Stomach (tissue), 4 donors: ENCODE measurements at regions not wholly inside any gene's neighbourhood (a gene's known extent, or its start where the extent isn't known, plus 50 kb on each side); places are given as distances from the start of the nearest gene placed in this dataset.

ENCODE experiments used
- CTCF ChIP-seq, 7 experiments: fragments of 450-650 bp in 4 of 7; fragments of 200-600 bp in 3 of 7; sonication (generic) in 3 of 7; IDR thresholded peaks; one replicate each; pipeline ENCODE4 v1.5.1; 2016 to 2019; ENCODE audit warnings: antibody characterized with exemption in 7 of 7, control low read depth in 2 of 7, mild to moderate bottlenecking in 1 of 7
- POLR2A ChIP-seq, 4 donors: fragments of 450-650 bp; IDR thresholded peaks; one replicate each; pipeline ENCODE4 v1.6.1; 2016; ENCODE audit warnings: antibody characterized with exemption in 4 of 4, control low read depth in 2 of 4, mild to moderate bottlenecking in 1 of 4, moderate library complexity in 1 of 4

DNA sequence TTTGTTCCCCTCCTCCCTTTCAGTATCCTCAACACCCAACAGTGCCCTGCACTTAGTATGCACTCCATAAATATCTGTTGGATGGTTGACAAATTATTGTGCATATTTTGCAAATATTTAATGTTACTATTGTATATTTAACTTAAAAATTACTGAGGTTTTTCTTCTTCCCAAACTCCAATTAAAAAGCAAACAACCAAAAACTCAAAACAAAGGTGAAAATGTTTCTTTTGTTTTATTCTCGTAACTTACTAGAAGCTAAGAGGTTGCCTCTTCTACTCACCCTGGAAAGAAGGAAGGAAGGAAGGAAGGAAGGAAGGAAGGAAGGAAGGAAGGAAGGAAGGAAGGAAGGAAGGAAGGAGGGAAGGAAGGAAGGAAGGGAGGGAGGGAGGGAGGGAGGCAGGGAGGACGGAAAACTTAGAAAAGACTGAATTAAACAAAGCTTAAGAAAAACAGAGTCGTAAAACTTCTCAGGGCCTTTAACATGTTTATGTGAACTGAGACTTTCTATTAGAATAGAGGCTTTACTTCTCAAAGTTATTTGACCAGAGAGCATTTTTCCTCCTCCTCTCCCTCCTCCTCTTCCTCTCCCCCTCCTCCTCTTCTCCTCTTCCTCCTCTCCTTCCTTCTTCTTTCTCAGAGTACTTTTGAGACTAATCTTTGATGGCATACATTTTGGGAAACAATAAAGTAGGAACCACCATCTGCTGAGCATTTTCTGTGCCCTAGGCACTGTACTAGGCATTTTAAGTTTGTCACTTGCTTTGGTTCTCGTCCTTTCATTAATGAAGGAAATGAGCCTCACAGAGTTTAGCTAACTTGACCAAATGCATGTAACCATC, 396.6 kb upstream of the WWC1 start:
- TF ChIP-seq CTCF (IDR thresholded peaks at IDR 0.05) = no peak
- no peak for TF ChIP-seq POLR2A (IDR thresholded peaks at IDR 0.05)
